Kidney glomerular epithelial cell (primary cell): ENCODE measurements at regions not wholly inside any gene's neighbourhood (a gene's known extent, or its start where the extent isn't known, plus 50 kb on each side); places are given as distances from the start of the nearest gene placed in this dataset.

Experiments
- DNase-seq: peaks from one replicate; lab custom pipeline; 2025; lab: John Stamatoyannopoulos, UW

- no peak for DNase-seq
These were observed 191.2 kb downstream of the HAUS1 start for GRCh38 chr18:46295416-46295815.

GRCh38 chr18:46296656-46297055 is 192.5 kb downstream of the HAUS1 start:
- DNase-seq, result no peak

DNA sequence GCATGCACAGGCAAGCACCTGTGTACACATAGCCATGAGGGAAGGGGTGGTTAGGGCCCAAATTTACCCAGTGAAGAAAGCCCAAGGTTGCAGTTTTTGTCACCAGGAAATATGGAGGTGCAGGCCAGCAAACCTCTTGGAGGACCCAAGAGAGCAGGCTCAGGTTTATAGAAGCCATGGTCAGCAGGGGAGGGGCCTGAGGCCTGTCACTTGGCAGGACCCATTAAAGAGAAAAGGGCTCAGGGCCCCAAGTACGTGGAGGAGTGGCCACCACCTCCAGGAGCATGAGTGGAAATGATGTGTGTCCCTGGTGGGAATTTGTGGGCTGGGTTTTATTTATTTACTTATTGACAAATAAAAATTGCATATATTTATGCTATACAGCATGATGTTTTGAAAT is 192.9 kb downstream of the HAUS1 start:
- DNase-seq, result no peak

- no peak for DNase-seq
These were observed 193.4 kb downstream of the HAUS1 start for GRCh38 chr18:46297621-46298020.

DNA sequence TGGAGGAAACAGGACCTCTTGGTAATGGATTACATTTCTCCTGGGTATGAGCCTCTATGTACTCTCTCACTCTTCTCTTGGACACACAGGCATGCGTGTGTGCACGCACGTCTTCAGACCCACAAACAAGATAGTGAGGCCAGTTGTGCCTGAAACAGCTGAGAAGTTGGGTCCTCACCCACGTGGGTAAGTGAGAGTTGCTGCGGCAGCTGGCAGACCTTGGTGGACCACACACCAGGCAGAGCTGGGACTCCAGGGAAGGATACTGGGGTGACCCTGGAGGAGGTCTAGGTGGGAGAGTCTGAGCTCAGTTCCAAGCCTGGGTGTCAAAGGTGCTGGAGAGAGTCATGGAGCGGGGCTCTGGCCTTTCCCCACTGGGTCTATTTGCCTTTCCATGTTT is 194.3 kb downstream of the HAUS1 start:
- DNase-seq, result no peak

DNA sequence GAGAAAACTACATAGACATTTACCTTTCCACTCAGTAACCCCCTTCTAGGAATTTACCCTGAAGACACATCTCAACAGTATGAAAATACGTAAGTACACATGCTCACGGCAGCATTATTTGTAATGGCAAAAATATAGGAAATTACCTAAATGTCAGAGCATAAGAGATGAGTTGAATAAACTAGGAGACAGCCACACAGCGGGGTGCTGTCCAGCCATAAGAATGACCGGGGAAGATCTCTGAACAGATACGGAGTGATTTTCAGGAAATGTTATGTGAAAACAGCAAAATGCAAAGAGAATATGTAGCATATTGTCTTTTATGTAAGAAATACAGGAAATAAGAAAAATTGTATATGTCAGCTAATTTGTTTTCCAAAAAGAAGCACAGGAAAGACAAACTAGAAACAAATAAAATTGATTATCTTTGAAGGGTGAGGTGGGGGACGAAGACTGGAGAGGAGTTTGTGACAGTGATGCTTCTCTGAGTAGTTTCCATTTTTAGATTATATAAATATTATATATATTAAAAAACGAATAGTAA is 195.4 kb downstream of the HAUS1 start:
- DNase-seq, result no peak

DNA sequence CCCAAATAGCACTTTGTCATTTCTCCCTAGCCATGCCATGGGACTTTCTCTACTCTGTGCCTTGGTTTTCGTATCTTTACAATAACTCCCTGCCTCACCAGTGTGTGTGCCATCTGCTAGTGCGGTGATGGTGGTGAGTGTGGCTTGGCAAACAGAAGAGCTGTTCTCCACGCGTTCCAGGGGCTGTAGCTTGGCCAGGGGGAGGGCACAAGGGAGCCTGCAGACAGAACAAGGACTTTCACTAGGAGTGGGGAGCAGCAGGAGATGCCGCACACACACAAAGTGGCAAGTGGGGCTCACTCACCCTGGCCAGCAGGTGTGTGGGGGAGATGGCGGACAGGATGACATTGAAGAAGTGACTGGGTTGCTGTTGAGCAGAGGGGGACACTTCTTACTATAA is 196.9 kb downstream of the HAUS1 start:
- no peak for DNase-seq

DNA sequence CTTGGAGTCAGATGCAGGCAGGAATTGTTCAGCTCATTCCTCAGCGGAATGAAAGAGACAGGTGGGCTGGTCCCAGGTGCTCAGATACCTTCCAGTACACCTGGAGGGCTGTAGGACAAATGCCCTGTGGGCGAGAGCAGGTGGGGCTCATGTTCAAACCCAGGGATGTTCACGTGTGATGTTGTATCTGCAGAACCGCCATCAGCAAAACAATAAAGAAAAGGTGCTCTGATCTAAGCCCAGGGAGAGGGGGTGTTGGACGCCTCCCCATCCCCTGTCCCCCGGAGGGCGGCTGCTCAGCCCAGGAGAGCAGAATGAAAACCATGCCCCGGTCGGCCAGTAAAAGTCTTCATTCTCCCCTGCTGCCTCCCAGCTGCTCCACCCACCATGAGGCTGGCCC is 197.4 kb downstream of the HAUS1 start:
- no peak for DNase-seq

GRCh38 chr18:46302528-46303485 is 198.6 kb downstream of the HAUS1 start:
- no peak for DNase-seq

- DNase-seq, result no peak
These were observed 206.1 kb downstream of the HAUS1 start for GRCh38 chr18:46310258-46310657.

DNA sequence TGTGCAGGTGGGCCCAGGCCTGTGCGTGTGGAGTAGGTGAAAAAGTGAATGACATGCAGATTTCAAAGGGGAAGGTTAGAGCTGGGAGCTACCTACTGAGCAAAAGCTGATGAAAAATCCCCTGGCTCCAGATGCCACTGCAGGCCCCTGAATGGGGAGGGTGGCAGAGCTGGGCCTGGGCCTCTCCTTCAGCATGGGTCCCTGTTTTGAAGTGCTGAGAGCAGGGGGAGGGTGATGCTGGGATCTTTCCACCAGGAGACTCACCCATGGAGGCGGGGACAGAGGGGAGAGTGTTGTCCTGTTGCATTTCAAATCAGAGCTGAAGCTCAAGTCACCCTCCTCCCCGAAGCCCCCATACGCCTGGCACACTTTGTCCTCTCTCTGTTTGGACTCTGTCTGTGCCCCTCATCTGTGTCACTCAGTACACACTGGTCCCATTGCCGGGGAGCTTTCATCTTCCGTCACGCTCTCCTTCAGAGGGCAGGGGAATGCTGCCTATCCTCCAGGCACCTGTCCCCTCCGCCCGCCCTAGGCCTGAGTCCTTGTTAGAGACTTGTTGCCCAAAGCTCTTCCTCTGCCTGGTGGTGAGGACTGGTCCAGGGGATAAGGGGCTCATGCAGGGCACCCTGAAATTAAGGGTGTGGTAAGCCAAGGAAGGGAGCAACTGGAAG is 206.6 kb downstream of the HAUS1 start:
- DNase-seq, result no peak

DNA sequence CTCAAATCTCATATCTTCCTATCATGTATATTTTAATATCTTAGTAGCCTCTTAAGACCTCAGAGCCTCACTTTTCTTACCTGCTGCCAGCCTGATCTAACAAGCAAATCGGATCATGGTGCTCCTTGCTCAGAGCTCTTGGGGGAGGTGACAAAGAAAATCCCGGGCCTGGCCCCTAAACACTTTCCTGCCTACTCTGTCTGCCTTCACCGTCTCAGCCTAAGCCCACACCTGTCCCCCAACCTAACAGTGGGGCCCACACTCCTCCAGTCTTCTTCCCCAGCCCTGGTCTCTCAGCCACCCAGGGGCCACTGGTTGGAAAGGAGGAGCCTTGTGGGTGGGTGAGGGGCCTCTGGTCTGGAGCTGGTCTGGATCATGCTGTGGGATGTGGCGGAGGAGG is 207.3 kb downstream of the HAUS1 start:
- DNase-seq, result no peak

DNA sequence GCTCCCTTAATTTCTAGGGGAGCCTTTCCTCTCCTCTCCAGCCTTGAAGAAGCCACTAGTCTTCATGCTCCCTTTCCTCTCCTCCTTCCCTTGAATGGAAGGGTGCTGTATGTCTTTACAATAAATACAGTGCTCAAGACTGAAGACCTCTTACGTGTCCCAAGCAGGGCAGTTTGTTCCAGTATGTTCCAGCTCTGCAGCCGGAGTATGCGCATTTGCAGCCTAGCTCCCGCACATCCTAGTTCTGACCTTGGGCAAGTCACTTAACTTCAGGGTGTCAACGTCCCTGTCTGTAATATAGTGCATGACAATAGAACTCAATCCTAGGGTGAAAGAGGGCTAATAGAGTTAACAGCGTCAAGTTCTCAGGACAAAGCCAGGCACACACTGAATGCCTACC is 208.0 kb downstream of the HAUS1 start:
- no peak for DNase-seq

- DNase-seq, result no peak
These were observed 209.3 kb downstream of the HAUS1 start for GRCh38 chr18:46313521-46313920.

DNA sequence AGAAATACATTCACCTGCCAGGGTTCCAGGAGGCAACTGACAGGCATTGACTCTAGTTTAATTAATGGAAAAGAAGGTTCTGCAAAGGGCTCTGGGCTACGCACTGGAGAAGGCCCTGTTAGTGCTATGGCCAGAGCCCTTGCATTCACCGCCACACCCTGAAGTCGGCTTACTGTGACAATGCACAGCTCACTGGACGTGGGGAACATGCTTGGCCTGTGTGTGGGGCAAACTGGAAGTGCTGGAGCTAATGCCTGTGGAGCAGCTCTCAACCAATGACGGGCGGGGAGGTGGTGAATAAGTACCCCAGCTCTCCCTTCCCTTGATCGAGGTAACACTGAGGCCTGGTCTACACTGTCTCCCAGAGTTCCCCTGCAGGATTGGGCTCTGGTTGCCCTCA is 209.8 kb downstream of the HAUS1 start:
- no peak for DNase-seq

DNA sequence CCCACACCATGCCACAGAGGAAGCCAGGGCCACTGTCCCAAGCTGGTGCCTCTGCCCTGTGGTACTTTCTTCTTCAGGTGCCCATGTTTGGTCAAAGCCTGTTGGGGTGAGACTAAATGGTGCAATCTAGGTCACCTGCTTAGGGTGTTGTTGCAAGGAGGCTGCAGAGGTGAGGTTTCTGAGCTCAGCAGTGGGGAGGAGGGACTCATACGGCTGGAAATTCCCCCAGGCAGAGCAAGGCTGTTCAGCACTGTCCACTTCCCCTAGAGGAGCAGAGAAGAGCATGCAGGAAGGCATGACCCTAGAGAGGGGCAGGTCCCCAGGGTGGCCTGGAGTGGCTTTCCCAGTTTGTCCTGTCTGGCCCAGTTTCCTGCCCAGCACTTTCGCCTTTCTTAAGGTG is 211.0 kb downstream of the HAUS1 start:
- DNase-seq, result no peak

DNA sequence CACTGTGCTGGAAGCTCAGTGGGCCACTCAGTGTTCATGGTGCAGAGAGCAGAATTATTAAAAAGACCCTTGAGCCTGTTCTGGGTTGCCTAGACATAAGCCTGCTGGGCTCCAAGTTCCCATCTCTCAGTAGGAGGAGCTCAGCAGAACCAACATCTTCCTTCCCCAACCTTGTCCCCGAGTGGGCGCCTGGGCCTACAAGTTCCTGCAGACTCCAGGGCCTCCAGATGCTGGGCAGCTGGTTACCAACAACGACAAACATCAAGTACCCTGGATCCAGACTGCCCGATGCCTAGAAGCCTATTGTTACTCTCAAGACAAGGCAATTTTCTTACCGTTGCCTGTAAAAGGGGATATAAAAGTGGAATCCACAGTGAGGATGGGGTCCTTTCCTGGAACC is 214.2 kb downstream of the HAUS1 start:
- no peak for DNase-seq

DNA sequence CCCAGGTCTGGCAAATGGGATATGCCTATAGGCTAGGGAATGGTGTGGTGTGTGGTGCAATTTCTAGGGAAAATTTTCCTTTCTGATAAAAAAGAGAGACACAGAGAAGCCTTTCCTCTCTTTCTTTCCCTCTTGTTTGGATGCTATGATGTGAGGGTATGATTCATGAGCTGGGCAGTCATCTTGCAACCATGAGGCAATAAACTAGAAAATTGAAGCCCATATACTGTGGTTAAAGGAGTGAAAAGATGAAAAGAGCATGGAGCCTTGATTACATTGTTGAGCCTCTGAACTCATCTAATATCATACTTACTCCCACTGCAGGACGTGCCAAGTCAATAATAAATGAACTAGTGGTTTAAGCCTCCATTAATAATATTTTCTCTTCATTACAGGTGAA is 215.6 kb downstream of the HAUS1 start:
- peak; percentile 94 for DNase-seq

- no peak for DNase-seq
These were observed 216.1 kb downstream of the HAUS1 start for GRCh38 chr18:46320297-46320696.

- peak; percentile 95 for DNase-seq
These were observed 216.9 kb downstream of the HAUS1 start for GRCh38 chr18:46320928-46321711.

DNA sequence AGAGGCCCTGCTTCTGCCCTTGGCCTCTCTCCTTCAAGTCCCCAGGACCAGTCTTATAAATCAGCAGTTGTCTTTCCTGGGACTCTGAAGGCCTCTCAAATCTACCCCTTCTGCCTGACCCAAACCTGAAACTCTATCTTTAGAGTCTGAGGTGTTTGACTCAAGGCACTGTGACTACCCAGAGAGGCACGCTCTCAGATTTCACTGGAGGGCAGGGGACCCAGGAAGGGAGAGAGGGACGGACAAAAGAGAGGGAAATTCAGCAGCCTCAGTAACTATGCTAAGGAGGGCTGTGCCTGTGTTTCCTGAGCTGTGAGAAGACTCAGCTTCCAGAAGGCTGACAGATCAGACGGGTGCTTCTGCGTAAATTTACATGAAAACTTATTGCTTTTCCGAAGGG is 217.8 kb downstream of the HAUS1 start:
- DNase-seq, result no peak

DNA sequence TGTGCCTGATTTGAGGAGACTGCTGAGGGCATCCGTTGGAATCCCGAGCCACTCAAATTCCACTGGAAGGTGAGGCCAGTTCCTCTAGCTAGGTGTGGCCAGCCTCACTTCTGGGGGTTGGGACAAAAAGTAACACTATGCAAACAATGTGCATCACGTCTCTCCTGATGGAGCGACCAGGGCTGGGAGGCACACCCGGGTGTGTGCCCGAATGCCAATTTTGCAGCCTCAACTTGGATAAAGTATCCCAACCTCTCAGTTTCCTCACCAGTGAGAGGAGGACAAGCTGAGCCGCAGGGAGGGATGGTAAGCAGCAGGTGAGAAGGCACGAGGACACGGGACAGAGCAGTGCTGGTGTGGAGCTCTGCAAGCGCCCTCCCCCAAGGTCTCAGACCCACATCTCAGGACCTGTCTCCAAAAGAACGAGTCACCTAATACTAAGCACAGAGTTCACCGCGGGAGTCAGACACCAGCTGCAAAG is 218.3 kb downstream of the HAUS1 start:
- DNase-seq, result no peak
